Fibroblast of the aortic adventitia (primary cell): ENCODE measurements at regions not wholly inside any gene's neighbourhood (a gene's known extent, or its start where the extent isn't known, plus 50 kb on each side); places are given as distances from the start of the nearest gene placed in this dataset.

Experiments
- DNase-seq: peaks from one replicate; pipeline ENCODE4 v3.0.0-alpha.2; 2010; ENCODE audit warnings: low read depth
- H3K4me3 ChIP-seq: 2 replicates; pipeline ENCODE4 v1.5.1; 2011; ENCODE audit warnings: low read depth, mild to moderate bottlenecking, control low read depth, low read length, moderate library complexity
- CTCF ChIP-seq: IDR thresholded peaks from 2 replicates; pipeline ENCODE4 v1.5.1; 2011; ENCODE audit warnings: mild to moderate bottlenecking, low read length, control low read depth, inconsistent platforms; ENCODE audit not compliant: insufficient read depth

GRCh38 chr7:53596230-53596629 lies 560.8 kb downstream of the POM121L12 start:
- DNase-seq, result no peak
- TF ChIP-seq CTCF, result no peak
- no peak overlapping the region for H3K4me3 ChIP-seq

DNA sequence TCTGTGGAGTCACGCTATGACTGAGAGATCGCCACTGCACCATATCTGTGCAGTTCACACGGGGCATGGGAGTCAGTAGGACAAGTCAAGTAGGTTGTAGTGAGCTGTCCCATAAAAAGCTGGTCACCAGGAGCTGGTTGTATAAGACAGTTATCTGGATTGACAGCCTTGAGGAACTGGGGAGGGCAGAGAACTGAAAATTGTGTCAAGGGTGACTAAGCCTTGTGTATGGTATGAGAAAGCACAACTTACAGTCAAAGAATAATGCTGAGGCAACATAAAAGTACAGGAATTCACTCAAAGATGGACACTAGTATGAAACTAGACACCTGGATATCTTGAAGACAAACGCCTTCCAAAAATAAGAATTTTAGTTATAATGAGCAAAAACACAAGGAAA lies 564.9 kb downstream of the POM121L12 start:
- H3K4me3 ChIP-seq, result no peak overlapping the region
- no peak for DNase-seq
- TF ChIP-seq CTCF, result no peak

DNA sequence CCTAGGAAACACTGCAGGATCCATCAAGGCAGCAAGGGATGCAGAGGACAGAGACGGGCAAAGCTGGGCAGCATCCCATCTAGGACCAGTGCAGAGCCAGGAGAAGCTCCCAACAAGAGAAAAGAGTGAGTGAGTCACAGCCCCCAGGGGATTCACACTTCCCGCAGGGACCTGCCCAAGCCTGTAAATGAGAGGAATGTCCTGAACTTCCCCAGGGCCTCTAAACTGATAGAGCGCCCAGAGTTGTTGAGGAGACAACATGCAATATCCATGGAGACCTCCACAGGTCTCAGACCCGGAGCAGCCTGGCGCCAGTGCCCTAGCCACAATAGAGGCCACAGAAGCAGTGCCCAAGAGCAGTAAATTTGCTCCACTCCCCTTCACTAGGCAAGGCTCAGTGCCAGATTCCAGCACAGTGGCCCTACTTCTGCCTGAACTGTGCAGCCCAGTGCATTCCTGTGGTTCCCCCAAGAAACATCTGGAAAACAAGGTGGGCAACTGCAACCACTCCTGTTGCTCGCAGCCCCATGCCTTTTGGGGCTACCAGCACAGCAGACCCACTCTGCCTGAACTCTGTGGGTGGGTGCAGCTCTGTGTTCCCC lies 567.5 kb downstream of the POM121L12 start:
- no peak for DNase-seq
- H3K4me3 ChIP-seq, result no peak overlapping the region
- TF ChIP-seq CTCF, result no peak

GRCh38 chr7:53603461-53603860 lies 568.0 kb downstream of the POM121L12 start:
- H3K4me3 ChIP-seq, result no peak overlapping the region
- TF ChIP-seq CTCF, result no peak
- no peak for DNase-seq

- DNase-seq, result no peak
- no peak for TF ChIP-seq CTCF
- no peak overlapping the region for H3K4me3 ChIP-seq
Observed at GRCh38 chr7:53604201-53604600, 568.8 kb downstream of the POM121L12 start.

GRCh38 chr7:53607961-53608360 lies 572.5 kb downstream of the POM121L12 start:
- no peak overlapping the region for H3K4me3 ChIP-seq
- no peak for DNase-seq
- TF ChIP-seq CTCF, result no peak

DNA sequence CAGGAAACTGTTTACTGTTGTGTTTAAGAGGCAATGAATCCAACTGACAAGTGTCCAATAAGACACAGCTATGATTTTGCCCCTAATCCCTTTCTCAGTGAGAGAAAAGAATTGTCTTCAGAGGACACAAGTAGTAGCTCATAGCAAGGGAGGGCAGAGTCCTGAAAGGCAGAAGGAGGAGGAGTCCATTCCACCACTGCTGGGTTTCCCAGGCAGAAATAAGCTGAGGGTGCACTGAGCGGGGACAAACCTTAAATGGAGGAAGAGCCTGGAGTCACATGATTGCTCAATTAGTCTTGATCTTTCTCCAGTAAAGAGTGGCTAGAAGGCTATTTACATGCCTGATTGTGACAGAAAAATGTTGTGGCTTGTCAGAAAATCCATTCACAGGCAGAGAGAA lies 573.8 kb downstream of the POM121L12 start:
- TF ChIP-seq CTCF, result no peak
- DNase-seq, result no peak
- H3K4me3 ChIP-seq, result no peak overlapping the region
